ENCODE measurements at regions not wholly inside any gene's neighbourhood (a gene's known extent, or its start where the extent isn't known, plus 50 kb on each side); places are given as distances from the start of the nearest gene placed in this dataset.

DNA sequence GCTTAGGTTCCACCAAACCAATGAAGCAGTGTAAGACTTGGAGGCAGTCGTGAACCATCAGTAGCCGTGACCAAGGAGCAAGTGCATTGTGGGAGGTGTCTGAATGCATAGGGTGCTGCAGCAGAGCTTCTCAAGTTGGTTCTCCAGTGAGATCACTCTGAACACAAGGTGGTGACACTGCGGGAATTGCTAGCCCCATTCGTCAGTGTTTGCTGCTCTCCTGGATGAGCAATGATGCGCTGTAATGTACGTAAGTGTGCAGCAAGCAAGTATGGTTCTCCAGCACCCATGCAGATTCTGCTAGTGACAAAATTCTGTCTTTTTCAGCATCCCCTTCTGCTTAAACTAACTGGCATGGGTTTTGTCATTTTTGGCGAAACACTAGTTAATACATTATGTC, 97.6 kb upstream of the HTR2A start:
- DNase-seq (ENCODE audit: low spot score) = no peak

DNA sequence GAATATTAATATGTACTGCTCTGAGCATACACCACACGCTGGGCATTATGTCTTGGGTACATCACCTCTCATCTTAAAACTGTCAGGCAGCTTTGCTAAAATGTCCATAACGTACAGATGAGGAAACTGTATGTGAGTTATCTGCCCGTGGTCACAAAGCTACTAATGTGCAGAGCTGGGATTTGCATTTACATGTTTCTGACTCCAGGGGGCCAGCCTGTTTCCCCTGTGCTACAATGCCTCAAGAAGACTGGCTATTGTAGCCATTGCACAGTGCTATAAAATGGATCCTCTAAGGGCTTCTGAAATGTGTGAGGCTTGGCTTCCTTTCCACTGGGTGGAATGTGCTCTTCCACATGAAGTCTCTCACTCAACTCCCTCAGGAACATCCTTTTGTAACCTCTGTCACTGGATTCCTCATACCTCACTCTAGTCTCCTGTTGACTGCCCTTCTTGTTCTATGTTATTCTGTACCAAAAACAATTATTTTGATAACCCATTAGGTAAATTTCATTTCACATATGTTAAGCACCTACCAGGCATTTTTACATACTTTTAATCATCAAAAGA, 95.6 kb upstream of the HTR2A start:
- peak; percentile 23 for DNase-seq (ENCODE audit: low spot score)

DNA sequence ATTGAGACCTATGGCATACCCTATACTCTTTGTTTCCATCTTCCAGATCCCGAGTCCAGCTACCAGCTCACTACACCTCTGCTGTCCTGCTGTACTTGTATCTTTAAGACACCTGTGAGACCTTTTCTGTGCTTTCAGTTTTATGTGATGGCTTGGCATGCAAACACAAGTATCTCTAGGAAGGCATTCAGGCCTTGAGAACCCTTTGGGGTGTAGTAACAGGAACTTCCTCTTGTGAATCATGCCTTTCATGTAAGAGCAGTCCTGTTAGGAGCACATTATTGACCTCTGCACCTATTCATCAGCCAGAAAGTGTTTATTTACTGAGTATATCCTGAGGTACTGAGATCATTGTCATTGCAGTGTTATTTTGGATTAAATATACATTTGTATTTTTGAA, 87.0 kb upstream of the HTR2A start:
- no peak for DNase-seq (ENCODE audit: low spot score)

DNA sequence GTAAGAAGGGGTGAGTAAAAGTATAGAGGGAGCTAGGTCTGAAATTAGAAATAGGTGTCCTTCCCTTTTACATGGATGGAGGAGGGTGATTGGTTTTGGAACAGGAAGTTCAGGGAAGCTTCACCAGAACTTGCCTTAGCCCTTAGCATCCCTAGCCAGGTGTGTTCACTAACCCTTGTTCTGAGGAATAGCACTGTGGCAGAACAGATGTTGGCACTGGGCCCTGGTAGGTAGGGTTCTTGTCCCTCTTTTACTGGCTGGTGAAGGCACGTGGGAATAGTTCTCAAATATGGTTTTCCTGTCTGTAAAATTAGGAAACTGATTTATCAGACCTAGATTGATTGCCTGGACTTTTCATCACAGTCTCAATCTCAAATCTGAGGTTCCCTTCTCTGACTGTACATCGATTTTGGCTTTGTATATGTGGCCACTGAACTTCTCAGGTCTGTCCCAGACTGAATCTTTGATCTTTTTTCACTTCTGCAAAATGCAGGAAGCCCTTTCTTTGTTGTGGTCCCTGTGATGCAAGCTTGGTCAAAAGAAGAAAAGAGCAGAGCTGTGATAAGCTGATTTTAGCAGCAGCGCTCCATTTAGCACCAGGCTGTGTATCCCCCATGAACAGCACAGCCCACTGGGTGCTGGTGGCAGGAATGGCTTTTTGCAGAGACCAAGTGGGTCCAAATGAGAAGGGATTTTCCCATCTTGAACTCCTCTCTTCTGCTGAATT, 86.2 kb upstream of the HTR2A start:
- no peak for DNase-seq (ENCODE audit: low spot score)

DNA sequence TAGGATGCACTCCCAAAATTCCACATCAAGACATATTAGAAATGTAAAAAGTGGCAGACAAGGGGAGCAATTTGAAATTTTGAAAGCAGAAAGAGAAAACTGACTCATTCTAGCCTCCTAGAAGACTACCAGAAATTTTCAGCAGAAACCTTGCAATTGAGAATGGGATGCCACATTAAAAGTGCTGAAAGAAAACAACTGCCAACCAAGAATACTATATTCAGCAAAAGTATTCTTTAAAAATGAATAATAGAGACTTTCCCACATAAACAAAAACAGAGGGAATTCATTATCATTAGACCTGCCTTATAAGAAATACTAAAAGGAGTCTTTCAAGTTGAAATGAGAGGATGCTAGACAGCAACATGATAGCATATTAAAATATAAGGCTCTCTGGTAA, 78.3 kb upstream of the HTR2A start:
- no peak for DNase-seq (ENCODE audit: low spot score)

DNA sequence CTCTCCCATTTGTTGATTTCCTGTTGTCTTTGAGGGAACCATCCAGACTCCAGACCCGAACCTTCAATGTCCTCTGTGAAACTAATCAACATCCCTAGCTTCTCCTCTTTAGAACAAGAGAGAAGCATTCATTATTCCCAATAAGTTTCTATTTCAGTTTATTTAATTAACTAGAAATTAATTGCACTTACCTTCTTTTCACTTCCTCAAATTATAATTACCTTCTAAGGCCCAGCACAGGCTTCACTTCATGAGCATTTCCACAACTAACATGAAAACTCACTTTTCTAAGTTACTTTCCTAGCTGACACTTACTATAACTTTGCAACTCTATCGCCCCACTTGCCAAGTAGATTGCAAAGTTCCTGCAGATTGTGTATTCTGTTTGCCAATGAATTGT, 71.6 kb upstream of the HTR2A start:
- no peak for DNase-seq (ENCODE audit: low spot score)

DNA sequence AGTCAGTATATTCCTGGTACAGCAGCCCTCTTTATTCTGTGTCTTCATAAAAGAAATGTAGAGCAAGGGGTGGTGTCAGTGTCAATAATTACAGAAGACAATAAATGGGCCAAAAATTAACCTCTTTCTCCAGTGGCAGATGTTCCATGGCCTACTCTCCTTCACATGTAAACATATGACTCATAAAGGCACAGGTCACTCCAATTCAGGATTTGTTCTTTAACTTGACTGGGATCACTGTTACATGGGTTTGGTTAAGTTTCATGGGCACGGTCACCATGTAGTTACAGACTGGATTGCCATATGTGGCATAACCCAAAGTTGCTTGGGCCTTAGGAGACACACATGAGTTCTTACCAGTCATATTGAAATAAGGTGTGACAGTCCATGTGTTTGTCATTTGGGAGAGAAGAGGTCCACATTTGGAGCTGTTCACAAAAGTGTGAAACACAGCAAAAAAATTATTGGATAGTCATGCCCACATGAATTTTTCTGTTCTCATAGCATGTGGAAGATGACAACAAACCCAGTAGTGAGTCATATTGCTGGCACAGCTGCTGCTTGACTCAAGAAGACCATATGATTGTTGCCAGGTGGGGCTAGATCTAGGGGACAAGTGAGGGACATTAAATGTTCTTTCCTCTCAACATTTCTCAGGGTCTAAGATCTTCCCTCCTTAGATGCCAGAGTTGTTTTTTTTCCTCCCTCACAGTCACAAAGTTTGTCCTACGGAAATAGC, 68.1 kb upstream of the HTR2A start:
- DNase-seq (ENCODE audit: low spot score) = peak; percentile 22

DNA sequence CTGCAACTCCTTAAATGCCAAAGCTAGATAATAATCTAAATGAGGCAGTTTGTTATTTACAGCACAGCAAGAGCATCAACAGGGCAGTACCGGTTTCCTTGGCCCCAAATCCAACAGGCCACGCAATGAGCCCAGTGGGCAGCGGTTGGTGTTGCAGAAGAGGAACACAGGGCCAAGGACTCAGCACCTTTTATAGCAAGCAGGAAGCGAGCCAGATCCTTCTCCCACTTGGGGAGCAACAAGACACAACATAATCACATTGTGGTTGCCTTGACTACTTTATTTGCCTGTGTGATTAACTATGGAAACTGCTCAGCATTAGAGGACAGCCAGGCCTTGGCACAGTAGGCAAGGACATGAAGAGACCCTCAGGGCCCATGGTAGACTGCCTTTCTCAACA, 67.1 kb upstream of the HTR2A start:
- DNase-seq (ENCODE audit: low spot score) = no peak

DNA sequence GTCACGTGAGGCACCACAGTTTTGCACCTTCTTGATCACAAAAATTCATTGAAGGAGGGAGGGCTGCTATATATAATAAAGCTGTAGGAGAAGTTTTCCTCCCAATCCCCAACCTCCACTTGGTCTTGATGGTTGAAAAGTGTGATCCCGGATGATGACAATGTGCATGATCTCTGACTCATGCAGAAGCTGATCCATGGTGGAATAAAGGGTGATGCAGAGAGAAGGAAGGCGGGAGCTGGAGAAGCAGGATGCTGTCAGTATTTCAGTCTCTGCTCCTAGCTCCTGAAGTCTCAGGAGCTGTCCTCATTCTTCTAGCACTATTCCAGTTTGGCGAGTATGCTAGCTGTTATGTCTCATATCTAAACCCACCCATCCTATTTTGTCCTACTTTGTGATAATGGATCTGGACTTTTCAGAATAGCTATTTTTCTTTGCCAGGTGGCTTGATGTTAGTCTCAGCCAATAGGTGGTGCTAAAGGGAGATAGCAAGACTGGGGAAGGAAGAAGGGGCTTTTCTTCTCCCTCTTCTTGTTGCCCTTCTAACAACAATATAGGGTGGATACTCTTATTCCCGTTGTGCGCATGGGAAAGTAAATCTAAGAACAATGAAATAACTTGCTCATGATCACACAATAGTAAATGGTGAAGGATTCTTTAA, 65.6 kb upstream of the HTR2A start:
- DNase-seq (ENCODE audit: low spot score) = peak; percentile 57

DNA sequence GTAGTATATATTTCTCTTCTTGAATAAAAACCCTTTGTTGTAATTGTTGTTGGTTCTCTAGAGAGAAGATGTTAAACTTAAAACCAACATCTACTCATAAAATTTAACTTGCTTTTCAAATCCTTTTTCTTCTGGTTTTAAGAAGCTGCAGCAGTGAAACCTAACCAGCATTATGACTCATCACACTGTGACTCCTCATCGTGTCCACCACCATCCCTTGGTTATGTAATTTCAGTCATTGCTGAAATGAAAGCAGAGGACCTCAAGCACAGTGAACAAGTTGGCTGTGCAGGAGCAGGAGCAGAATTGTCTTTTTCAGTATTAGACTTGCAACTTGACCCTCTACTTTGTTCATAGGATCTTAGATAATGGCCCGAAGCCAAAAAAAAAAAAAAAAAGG, 64.9 kb upstream of the HTR2A start:
- peak; percentile 69 for DNase-seq (ENCODE audit: low spot score)

DNA sequence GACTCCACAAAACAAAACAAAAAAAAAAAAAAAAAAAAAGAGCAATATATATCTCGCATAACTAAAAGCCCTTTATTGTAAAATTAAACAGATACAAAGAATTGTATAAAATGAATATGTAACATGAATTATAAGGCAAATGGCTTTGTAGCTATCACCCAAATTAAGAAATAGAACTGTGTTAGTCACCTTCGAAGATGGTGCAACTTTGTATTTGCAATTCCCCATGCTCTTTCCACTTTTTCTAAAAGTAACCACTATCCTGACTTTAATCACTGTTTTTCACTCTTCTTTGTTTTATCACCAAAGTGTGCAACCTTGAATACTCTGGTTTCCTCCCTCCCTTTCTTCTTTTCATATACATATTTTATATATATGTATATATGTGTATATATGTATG, 57.1 kb upstream of the HTR2A start:
- no peak for DNase-seq (ENCODE audit: low spot score)

DNA sequence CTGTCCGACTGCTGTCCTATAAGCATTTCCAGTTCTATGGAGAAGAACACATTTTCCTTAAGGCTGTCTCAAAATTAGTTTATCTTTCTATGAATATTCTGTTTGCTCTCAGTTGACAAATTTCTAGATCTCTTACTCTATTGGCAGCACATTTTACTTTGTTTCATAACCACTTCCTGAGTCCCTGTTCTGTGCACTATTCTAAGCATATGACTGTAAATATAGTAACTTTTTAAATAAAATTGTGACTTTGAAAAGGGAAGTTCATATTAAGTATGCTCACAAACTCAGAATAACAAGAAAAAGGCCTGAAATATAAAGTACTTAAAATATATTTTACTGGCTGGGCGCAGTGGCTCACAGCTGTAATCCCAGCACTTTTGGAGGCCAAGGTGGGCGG, 56.5 kb upstream of the HTR2A start:
- no peak for DNase-seq (ENCODE audit: low spot score)

DNA sequence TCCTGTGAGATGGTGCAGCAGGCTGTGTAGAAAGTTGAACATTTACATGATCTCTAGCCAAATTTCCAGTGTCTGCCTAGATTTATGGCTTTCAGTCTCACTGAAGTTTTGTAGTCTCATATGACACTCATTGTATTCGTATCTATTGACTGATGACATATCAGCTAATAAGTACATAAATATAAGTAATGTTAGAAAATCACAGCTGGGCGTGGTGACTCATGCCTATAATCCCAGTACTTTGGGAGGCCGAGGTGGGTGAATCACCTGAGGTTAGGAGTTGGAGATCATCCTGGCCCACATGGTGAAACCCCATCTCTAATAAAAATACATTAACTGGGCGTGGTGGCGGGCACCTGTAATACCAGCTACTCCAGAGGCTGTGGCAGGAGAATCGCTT, 54.7 kb upstream of the HTR2A start:
- DNase-seq (ENCODE audit: low spot score) = peak; percentile 77

DNA sequence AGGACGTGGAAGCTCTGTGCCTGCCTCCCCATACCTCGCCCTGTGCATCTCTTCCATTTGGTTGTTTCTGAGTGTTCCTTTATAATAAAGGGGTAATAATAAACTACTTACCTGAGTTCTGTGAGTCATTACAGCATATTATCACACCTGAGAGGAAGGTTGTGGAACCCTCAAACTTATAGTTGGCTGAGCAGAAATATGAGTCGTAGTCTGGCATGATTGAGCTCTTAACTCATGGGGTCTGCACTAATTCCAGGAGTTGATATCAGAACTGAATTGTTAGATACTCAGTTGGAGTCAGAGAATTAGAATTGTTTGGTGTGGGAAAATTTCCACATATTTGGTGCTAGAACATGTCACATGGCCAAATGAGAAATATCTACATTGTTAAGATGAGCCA, 52.4 kb upstream of the HTR2A start:
- no peak for DNase-seq (ENCODE audit: low spot score)

DNA sequence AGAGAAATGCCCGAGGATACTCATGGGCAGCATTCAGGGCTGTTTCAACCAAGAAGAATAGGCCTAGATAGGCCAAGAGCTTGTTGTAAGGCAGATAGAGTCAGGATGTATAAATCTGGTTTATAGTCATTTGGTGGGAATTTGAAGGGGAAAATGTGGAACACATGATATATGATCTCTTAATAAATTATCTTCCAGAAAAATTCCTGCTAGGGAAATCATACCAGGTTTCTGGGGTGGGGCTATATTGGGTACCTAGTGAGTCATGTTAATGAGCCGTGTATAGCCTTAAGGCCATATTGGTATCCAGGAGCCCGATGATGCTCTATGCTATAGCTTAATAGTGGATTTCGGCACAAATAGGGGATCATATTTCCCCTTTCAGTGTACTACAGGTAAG, 51.5 kb upstream of the HTR2A start:
- DNase-seq (ENCODE audit: low spot score) = no peak

DNA sequence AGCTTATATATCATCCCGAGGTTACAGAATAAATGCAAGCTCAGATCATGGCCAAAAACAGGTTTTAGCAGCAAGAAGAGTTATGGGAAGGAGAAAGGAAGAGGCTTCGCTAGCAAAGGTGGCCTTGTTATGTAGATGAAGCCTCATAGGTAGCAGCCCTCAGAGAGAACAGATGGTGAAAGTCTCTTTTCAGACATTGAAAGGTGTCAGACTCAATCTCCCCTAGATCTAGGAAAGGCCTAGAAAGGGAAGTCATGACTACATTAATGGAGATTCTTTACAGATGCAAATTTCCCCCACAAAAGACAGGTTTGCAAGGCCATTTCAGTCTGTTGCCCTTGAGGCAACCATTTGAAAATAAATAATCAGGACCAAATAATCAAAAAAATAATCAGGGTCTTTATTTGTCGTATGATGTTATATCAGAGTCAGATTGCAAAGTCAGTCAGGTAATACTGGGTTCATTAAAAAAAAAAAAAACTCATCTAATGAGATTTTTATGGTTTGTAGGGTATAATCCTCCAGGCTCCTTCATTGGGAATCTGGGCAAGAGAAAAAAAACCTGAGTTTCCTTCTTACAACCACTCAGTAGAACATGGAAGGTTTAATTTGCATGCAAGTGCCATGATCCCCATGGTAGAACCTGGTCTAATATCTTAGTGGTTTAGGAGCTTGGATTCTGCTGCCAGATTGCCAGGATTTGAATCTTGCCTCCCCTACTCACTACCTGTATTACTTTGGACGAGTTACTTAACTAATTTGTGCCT, 50.8 kb upstream of the HTR2A start:
- DNase-seq (ENCODE audit: low spot score) = no peak
